ENCODE measurements at regions not wholly inside any gene's neighbourhood (a gene's known extent, or its start where the extent isn't known, plus 50 kb on each side); places are given as distances from the start of the nearest gene placed in this dataset.

- no peak for TF ChIP-seq CTCF (IDR thresholded peaks at IDR 0.05; ENCODE audit: low read depth, low read length)
- no peak for DNase-seq (ENCODE audit: low read depth in 2 of 2)
- H3K4me3 ChIP-seq (replicated peaks in 1 of 2; ENCODE audit: low read depth in 2 of 2, low read length in 2 of 2) = no peak overlapping the region
Observed at GRCh38 chr20:52084727-52085126, 106.9 kb downstream of the ZFP64 start.

- TF ChIP-seq CTCF (IDR thresholded peaks at IDR 0.05; ENCODE audit: low read depth, low read length) = peak; percentile 65
- DNase-seq (ENCODE audit: low read depth in 2 of 2) = peak; percentile 79 to 82
- no peak overlapping the region for H3K4me3 ChIP-seq (replicated peaks in 1 of 2; ENCODE audit: low read depth in 2 of 2, low read length in 2 of 2)
Observed at GRCh38 chr20:52083627-52084232, 107.8 kb downstream of the ZFP64 start.

GRCh38 chr20:52082612-52083011 lies 109.0 kb downstream of the ZFP64 start:
- peak in 1 of 2 donors; percentile 9 for DNase-seq (ENCODE audit: low read depth in 2 of 2)
- TF ChIP-seq CTCF (IDR thresholded peaks at IDR 0.05; ENCODE audit: low read depth, low read length) = no peak
- H3K4me3 ChIP-seq (replicated peaks in 1 of 2; ENCODE audit: low read depth in 2 of 2, low read length in 2 of 2) = no peak overlapping the region

GRCh38 chr20:52081791-52082190 lies 109.8 kb downstream of the ZFP64 start:
- no peak for DNase-seq (ENCODE audit: low read depth in 2 of 2)
- no peak for TF ChIP-seq CTCF (IDR thresholded peaks at IDR 0.05; ENCODE audit: low read depth, low read length)
- no peak overlapping the region for H3K4me3 ChIP-seq (replicated peaks in 1 of 2; ENCODE audit: low read depth in 2 of 2, low read length in 2 of 2)

GRCh38 chr20:52081066-52081465 lies 110.5 kb downstream of the ZFP64 start:
- no peak for TF ChIP-seq CTCF (IDR thresholded peaks at IDR 0.05; ENCODE audit: low read depth, low read length)
- H3K4me3 ChIP-seq (replicated peaks in 1 of 2; ENCODE audit: low read depth in 2 of 2, low read length in 2 of 2) = no peak overlapping the region
- no peak for DNase-seq (ENCODE audit: low read depth in 2 of 2)

- H3K4me3 ChIP-seq (replicated peaks in 1 of 2; ENCODE audit: low read depth in 2 of 2, low read length in 2 of 2) = no peak overlapping the region
- DNase-seq (ENCODE audit: low read depth in 2 of 2) = no peak
- TF ChIP-seq CTCF (IDR thresholded peaks at IDR 0.05; ENCODE audit: low read depth, low read length) = no peak
Observed at GRCh38 chr20:52078289-52078688, 113.3 kb downstream of the ZFP64 start.

GRCh38 chr20:52076164-52076563 lies 115.4 kb downstream of the ZFP64 start:
- peak; percentile 5 to 20 for DNase-seq (ENCODE audit: low read depth in 2 of 2)
- H3K4me3 ChIP-seq (replicated peaks in 1 of 2; ENCODE audit: low read depth in 2 of 2, low read length in 2 of 2) = no peak overlapping the region
- no peak for TF ChIP-seq CTCF (IDR thresholded peaks at IDR 0.05; ENCODE audit: low read depth, low read length)

All from cardiac fibroblast (primary cell).